H1 (cell line): ENCODE measurements at regions not wholly inside any gene's neighbourhood (a gene's known extent, or its start where the extent isn't known, plus 50 kb on each side); places are given as distances from the start of the nearest gene placed in this dataset.

ENCODE experiments used
- CTCF ChIA-PET: fragments of 300-600 bp; sonication (Branson Sonifier 250); formaldehyde crosslinking; loops from one replicate; lab custom pipeline; 2021; ENCODE audit not compliant: partially characterized antibody; lab: Charles Lee
- POLR2A ChIA-PET: fragments of 300-600 bp; sonication (Branson Sonifier 250); formaldehyde crosslinking; loops from one replicate; lab custom pipeline; 2021; ENCODE audit warnings: inconsistent platforms; ENCODE audit not compliant: partially characterized antibody; lab: Charles Lee
- DNase-seq, 2 experiments: peaks; one replicate each; pipeline versions ENCODE4 v3.0.0 to v3.0.0-alpha.2; 2010 to 2022; ENCODE audit warnings: low spot score in 2 of 2, low read depth in 1 of 2, mixed read lengths in 1 of 2
- FAIRE-seq: peaks from 2 replicates; lab custom pipeline; 2011; peaks lifted over from hg19 to GRCh38; lab: Jason Lieb, UNC
- H2AFZ ChIP-seq: 2 replicates; pipeline ENCODE4 v1.8.1; 2012; ENCODE audit warnings: low read length, inconsistent platforms
- H2AK5ac ChIP-seq: 2 replicates; pipeline ENCODE4 v1.6.1; 2013; ENCODE audit warnings: low read depth, low read length
- H2BK120ac ChIP-seq: replicated peaks from 2 replicates; pipeline ENCODE3; 2013; ENCODE audit warnings: low read depth, low read length, inconsistent platforms
- H2BK12ac ChIP-seq: 2 replicates; pipeline ENCODE4 v1.6.1; 2013; ENCODE audit warnings: low read depth, low read length
- H2BK15ac ChIP-seq: 2 replicates; pipeline ENCODE4 v1.6.1; 2013; ENCODE audit warnings: low read length
- H2BK20ac ChIP-seq: 2 replicates; pipeline ENCODE4 v1.6.1; 2013; ENCODE audit warnings: low read length
- H2BK5ac ChIP-seq: 2 replicates; pipeline ENCODE4 v1.6.1; 2013; ENCODE audit warnings: low read depth, low read length
- H3K14ac ChIP-seq: 2 replicates; pipeline ENCODE4 v1.6.1; 2013; ENCODE audit warnings: inconsistent platforms; ENCODE audit not compliant: insufficient read length
- H3K18ac ChIP-seq: 2 replicates; pipeline ENCODE4 v1.6.1; 2013; ENCODE audit warnings: low read length; ENCODE audit errors: extremely low read depth
- H3K23ac ChIP-seq: 2 replicates; pipeline ENCODE4 v1.6.1; 2013; ENCODE audit warnings: inconsistent platforms; ENCODE audit not compliant: insufficient read length
- H3K23me2 ChIP-seq: 2 replicates; pipeline ENCODE4 v1.6.1; 2013; ENCODE audit warnings: low read depth, low read length
- H3K27ac ChIP-seq: 2 replicates; pipeline ENCODE4 v1.6.1; 2011; ENCODE audit warnings: low read depth, low read length, inconsistent platforms
- H3K27me3 ChIP-seq, 4 experiments: replicated peaks in 1 of 4; 1 replicate in 1 of 4; 2 replicates in 3 of 4; pipeline versions ENCODE4 v1.6.1 to v1.8.1; 2011 to 2013; ENCODE audit warnings: low read length in 3 of 4, mild to moderate bottlenecking in 3 of 4, inconsistent platforms in 2 of 4, mixed read lengths in 2 of 4, moderate library complexity in 1 of 4; ENCODE audit not compliant: control insufficient read depth in 3 of 4, insufficient read depth in 3 of 4; ENCODE audit errors: extremely low read depth in 1 of 4
- H3K36me3 ChIP-seq, 4 experiments: 2 replicates each; pipeline versions ENCODE4 v1.6.1 to v1.8.1; 2011 to 2013; ENCODE audit warnings: mild to moderate bottlenecking in 4 of 4, low read length in 3 of 4, moderate library complexity in 2 of 4, control low read depth in 1 of 4, inconsistent platforms in 1 of 4; ENCODE audit not compliant: insufficient read depth in 4 of 4, control insufficient read depth in 2 of 4
- H3K4ac ChIP-seq: replicated peaks from 2 replicates; pipeline ENCODE3; 2013; ENCODE audit warnings: low read length, low read depth, mixed read lengths, inconsistent platforms; ENCODE audit not compliant: insufficient read length
- H3K4me1 ChIP-seq, 4 experiments: replicated peaks in 1 of 4; 1 replicate in 1 of 4; 2 replicates in 3 of 4; pipeline versions ENCODE4 v1.6.1 to v1.8.1; 2011 to 2013; ENCODE audit warnings: low read length in 3 of 4, inconsistent platforms in 2 of 4, mixed read lengths in 1 of 4; ENCODE audit not compliant: insufficient read depth in 4 of 4, control insufficient read depth in 3 of 4
- H3K4me2 ChIP-seq, 2 experiments: 2 replicates each; pipeline versions ENCODE4 v1.6.1 to v1.8.1; 2011 to 2013; ENCODE audit warnings: low read depth in 2 of 2, low read length in 2 of 2, control low read depth in 1 of 2, inconsistent platforms in 1 of 2, mild to moderate bottlenecking in 1 of 2; ENCODE audit not compliant: insufficient read depth in 1 of 2
- H3K4me3 ChIP-seq, 4 experiments: fragments of 200-600, 300-600 bp in 1 of 4; sonication (generic), shearing (Covaris generic), sonication (Bioruptor Twin) in 1 of 4; 2 replicates each; pipeline versions ENCODE4 v1.5.1 to v1.8.1; 2011 to 2016; ENCODE audit warnings: low read length in 4 of 4, low read depth in 3 of 4, control low read depth in 2 of 4, inconsistent platforms in 2 of 4, mild to moderate bottlenecking in 2 of 4, mixed read lengths in 1 of 4, moderate library complexity in 1 of 4; ENCODE audit not compliant: insufficient read depth in 2 of 4; ENCODE audit errors: extremely low read depth in 1 of 4
- H3K56ac ChIP-seq: replicated peaks from 2 replicates; pipeline ENCODE3; 2013; ENCODE audit warnings: low read depth, mild to moderate bottlenecking, mixed read lengths, low read length, inconsistent platforms; ENCODE audit not compliant: insufficient read length
- H3K79me1 ChIP-seq: 2 replicates; pipeline ENCODE4 v1.6.1; 2013; ENCODE audit warnings: low read depth, low read length, control low read depth
- H3K79me2 ChIP-seq, 2 experiments: 2 replicates each; pipeline versions ENCODE4 v1.6.1 to v1.8.1; 2012 to 2013; ENCODE audit warnings: low read length in 2 of 2, mild to moderate bottlenecking in 2 of 2, inconsistent platforms in 1 of 2; ENCODE audit not compliant: insufficient read depth in 2 of 2, control insufficient read depth in 1 of 2
- H3K9ac ChIP-seq, 4 experiments: replicated peaks in 1 of 4; 1 replicate in 1 of 4; 2 replicates in 3 of 4; pipeline versions ENCODE4 v1.6.1 to v1.8.1; 2011 to 2013; ENCODE audit warnings: low read depth in 3 of 4, low read length in 3 of 4, control low read depth in 2 of 4, mild to moderate bottlenecking in 2 of 4, moderate library complexity in 2 of 4, inconsistent platforms in 1 of 4; ENCODE audit errors: extremely low read depth in 1 of 4
- H3K9me3 ChIP-seq, 2 experiments: 2 replicates each; pipeline versions ENCODE4 v1.6.1 to v1.8.1; 2012 to 2013; ENCODE audit warnings: mild to moderate bottlenecking in 2 of 2, moderate library complexity in 2 of 2, control low read depth in 1 of 2, inconsistent platforms in 1 of 2, low read depth in 1 of 2, low read length in 1 of 2, mixed read lengths in 1 of 2; ENCODE audit not compliant: insufficient read depth in 2 of 2
- H4K20me1 ChIP-seq, 2 experiments: replicated peaks in 1 of 2; 2 replicates each; pipeline versions ENCODE3 to v1.8.1; 2011 to 2013; ENCODE audit warnings: inconsistent platforms in 2 of 2, low read length in 2 of 2, mild to moderate bottlenecking in 1 of 2; ENCODE audit not compliant: insufficient read depth in 2 of 2, control insufficient read depth in 1 of 2
- H4K5ac ChIP-seq: 2 replicates; pipeline ENCODE4 v1.6.1; 2013; ENCODE audit warnings: low read length, low read depth, mixed read lengths, inconsistent platforms; ENCODE audit not compliant: insufficient read length
- H4K8ac ChIP-seq: 2 replicates; pipeline ENCODE4 v1.8.0; 2013; ENCODE audit warnings: mild to moderate bottlenecking, moderate library complexity, low read length, inconsistent platforms; ENCODE audit not compliant: insufficient read depth; ENCODE audit errors: extremely low read depth
- H4K91ac ChIP-seq: replicated peaks from 2 replicates; pipeline ENCODE3; 2013; ENCODE audit warnings: low read length, mixed read lengths, inconsistent platforms; ENCODE audit not compliant: insufficient read length
- CHD2 ChIP-seq: IDR thresholded peaks from 2 replicates; pipeline ENCODE4 v1.6.1; 2012; ENCODE audit warnings: low read length, improper control_type of control experiment
- CREB1 ChIP-seq: IDR thresholded peaks from 2 replicates; pipeline ENCODE4 v1.6.1; 2012; ENCODE audit warnings: inconsistent platforms
- EZH2 ChIP-seq: fragments of 200-600 bp; sonication (generic); IDR thresholded peaks from 2 replicates; pipeline ENCODE4 v1.7.1; 2012; ENCODE audit warnings: low read depth, mild to moderate bottlenecking, moderate library complexity, low read length, inconsistent platforms; ENCODE audit not compliant: severe bottlenecking
- GABPA ChIP-seq: IDR thresholded peaks from 2 replicates; pipeline ENCODE4 v1.6.1; 2011; ENCODE audit warnings: mild to moderate bottlenecking, low read length, moderate library complexity, borderline replicate concordance; ENCODE audit not compliant: insufficient read depth
- JUN ChIP-seq: IDR thresholded peaks from 2 replicates; pipeline ENCODE4 v1.6.1; 2011; ENCODE audit warnings: low read depth, mild to moderate bottlenecking, improper control_type of control experiment, low read length
- PHF8 ChIP-seq: fragments of 200-600 bp; sonication (generic); conservative IDR thresholded peaks from 2 replicates; pipeline ENCODE4 v1.7.1; 2012; ENCODE audit warnings: low read depth, mild to moderate bottlenecking, inconsistent platforms, low read length, moderate library complexity
- RAD21 ChIP-seq, 2 experiments: IDR thresholded peaks in 1 of 2; conservative IDR thresholded peaks in 1 of 2; 2 replicates each; pipeline ENCODE4 v1.6.1; 2011; ENCODE audit warnings: low read depth in 2 of 2, low read length in 2 of 2, improper control_type of control experiment in 1 of 2, inconsistent platforms in 1 of 2, mild to moderate bottlenecking in 1 of 2, moderate library complexity in 1 of 2
- RBBP5 ChIP-seq: IDR thresholded peaks from 2 replicates; pipeline ENCODE4 v1.7.1; 2012; ENCODE audit warnings: low read depth, mild to moderate bottlenecking, inconsistent platforms, low read length, moderate library complexity, borderline replicate concordance
- RFX5 ChIP-seq: IDR thresholded peaks from 2 replicates; pipeline ENCODE4 v1.6.1; 2011; ENCODE audit warnings: low read depth, low read length, improper control_type of control experiment, borderline replicate concordance
- RNF2 ChIP-seq: fragments of 200-900, 300-1000 bp; sonication (generic); IDR thresholded peaks from 2 replicates; pipeline ENCODE4 v1.7.1; 2016; ENCODE audit warnings: borderline replicate concordance, low read depth, mild to moderate bottlenecking, antibody characterized with exemption, low read length; ENCODE audit not compliant: poor library complexity, severe bottlenecking; ENCODE audit errors: missing control alignments
- SIN3A ChIP-seq, 2 experiments: IDR thresholded peaks in 1 of 2; conservative IDR thresholded peaks in 1 of 2; 2 replicates each; pipeline ENCODE4 v1.6.1; 2011 to 2012; ENCODE audit warnings: low read length in 2 of 2, improper control_type of control experiment in 1 of 2, low read depth in 1 of 2, mild to moderate bottlenecking in 1 of 2
- SIX5 ChIP-seq: IDR thresholded peaks from 2 replicates; pipeline ENCODE4 v1.6.1; 2011; ENCODE audit warnings: mild to moderate bottlenecking, low read depth, low read length
- SUZ12 ChIP-seq: fragments of 200-600 bp; sonication (generic); IDR thresholded peaks from 2 replicates; pipeline ENCODE4 v1.6.1; 2012; ENCODE audit warnings: mild to moderate bottlenecking, inconsistent platforms, low read length, moderate library complexity, mixed read lengths
- WGBS, 2 experiments: shearing (Covaris generic) in 1 of 2; methylation state at CpG; one replicate each; pipeline versions ENCODE4 v1.1.6 to v1.1.7; 2013 to 2015; ENCODE audit warnings: low lambda C conversion rate in 2 of 2, mixed read lengths in 2 of 2, inconsistent platforms in 1 of 2, low coverage in 1 of 2, missing lambda C conversion rate in 1 of 2; ENCODE audit not compliant: insufficient replicate concordance in 2 of 2, insufficient coverage in 1 of 2, insufficient read length in 1 of 2; ENCODE audit errors: extremely low coverage in 1 of 2, missing lambda C conversion rate in 1 of 2; 5-methylcytosine and 5-hydroxymethylcytosine counted together

- peaks cover 0 to 6% (median 0%) of the 10 kb centered on the region in 4 experiments; a peak in 3 of 7 replicates for H3K4me1 ChIP-seq
- no peak overlapping the region for H4K5ac ChIP-seq
- WGBS, 2 experiments = 85% methylated on average over 5 of the region's 5 CpGs; no CpG with 5 or more reads in 1 of the 2 experiments
- no peak for TF ChIP-seq JUN
- no peak for TF ChIP-seq SIX5
- no peak for TF ChIP-seq SUZ12
- TF ChIP-seq RFX5 = no peak
- no peak for TF ChIP-seq PHF8
- TF ChIP-seq GABPA = no peak
- TF ChIP-seq CHD2 = no peak
- TF ChIP-seq CREB1 = no peak
- TF ChIP-seq SIN3A (conservative IDR thresholded peaks at IDR 0.05 in 1 of 2, IDR thresholded peaks at IDR 0.05 in 1 of 2; ENCODE audit: low read depth in 1 of 2, low read length in 2 of 2) = no peak
- TF ChIP-seq RBBP5 = no peak
- no peak for TF ChIP-seq RNF2
- no peak for TF ChIP-seq RAD21 (IDR thresholded peaks at IDR 0.05 in 1 of 2, conservative IDR thresholded peaks at IDR 0.05 in 1 of 2; ENCODE audit: low read depth in 2 of 2, low read length in 2 of 2)
- no peak for TF ChIP-seq EZH2
- TF ChIP-seq, all 59 proteins: peak for 0
- Histone ChIP-seq H3K79me2 (no peaks in the 10 kb centered on the region), H3K23ac (no peak overlapping the region), H2AK5ac (no peak overlapping the region), H2BK12ac (no peak overlapping the region), H3K4me2 (no peak overlapping the region), H3K23me2 (no peaks in the 10 kb centered on the region), H3K27me3 (no peaks in the 10 kb centered on the region; a peak in 1 of 7 replicates), H2AFZ (no peak overlapping the region), H4K20me1 (no peaks in the 10 kb centered on the region), H3K56ac (no peak overlapping the region), H3K14ac (no peak overlapping the region), H3K9ac (no peak overlapping the region), H3K4ac (no peak overlapping the region), H2BK20ac (no peak overlapping the region), H3K18ac (no peak overlapping the region), H2BK5ac (no peak overlapping the region; the same call in 1 of the 2 replicates), H2BK15ac (no peak overlapping the region), H3K27ac (no peak overlapping the region), H3K79me1 (no peaks in the 10 kb centered on the region), H3K9me3 (no peaks in the 10 kb centered on the region), H2BK120ac (no peak overlapping the region), H4K8ac (no peak overlapping the region; the same call in 1 of the 2 replicates), H3K4me3 (no peak overlapping the region), H3K36me3 (no peaks in the 10 kb centered on the region), H4K91ac (no peak overlapping the region)
- ChIA-PET POLR2A (interaction anchor here (0.6 to 0.9 kb wide), 2 partner anchors 11 to 313 kb away, joined by 3 read pairs; no protein-coding TSS in a partner anchor), CTCF (interaction anchor here (0.6 to 12.3 kb wide), 13 partner anchors 10 to 300 kb away, joined by 3 to 142 read pairs (median 4); partner anchors contain the start of gene VEGFA)
- DNase-seq = no peak
- no peak for FAIRE-seq
Measured at GRCh38 chr6:43941174-43941573, 171.2 kb downstream of the VEGFA start.
